PC-9 (cell line): ENCODE measurements at regions not wholly inside any gene's neighbourhood (a gene's known extent, or its start where the extent isn't known, plus 50 kb on each side); places are given as distances from the start of the nearest gene placed in this dataset.

ENCODE experiments used
- BruUV-seq: library from RNA; stranded (reverse); fragments of 400-500 nt; replicated peaks from 2 replicates; lab custom pipeline; 2021; lab: Mats Ljungman, UMichigan
- CTCF ChIA-PET: fragments of 300-600 bp; sonication (Branson Sonifier 250); formaldehyde crosslinking; loops from one replicate; lab custom pipeline; 2022; ENCODE audit warnings: antibody characterized with exemption; lab: Charles Lee
- POLR2A ChIA-PET: fragments of 300-600 bp; sonication (Branson Sonifier 250); formaldehyde crosslinking; loops from one replicate; lab custom pipeline; 2022; ENCODE audit warnings: antibody characterized with exemption; ENCODE audit not compliant: unreplicated experiment; lab: Charles Lee
- DNase-seq, 2 experiments: peaks; one replicate each; pipeline versions ENCODE4 v3.0.0 to v3.0.0-alpha.2; 2015 to 2022; ENCODE audit warnings: mixed read lengths in 1 of 2
- H2AFZ ChIP-seq: fragments of 200-600 bp; sonication (generic); 2 replicates; pipeline ENCODE4 v1.8.1; 2017; ENCODE audit warnings: antibody characterized with exemption
- H3F3A ChIP-seq: fragments of 200-600 bp; sonication (generic); 2 replicates; pipeline ENCODE4 v1.8.1; 2017; ENCODE audit warnings: antibody characterized with exemption, mild to moderate bottlenecking, low read depth; ENCODE audit not compliant: insufficient read depth
- H3K27ac ChIP-seq: fragments of 200-600 bp; sonication (generic); 2 replicates; pipeline ENCODE4 v1.6.1; 2016; ENCODE audit warnings: mixed run types
- H3K27me3 ChIP-seq: fragments of 200-600 bp; sonication (generic); 2 replicates; pipeline ENCODE4 v1.6.1; 2016; ENCODE audit warnings: low read depth, mixed run types; ENCODE audit not compliant: insufficient read depth
- H3K36me3 ChIP-seq: fragments of 200-600 bp; sonication (generic); 2 replicates; pipeline ENCODE4 v1.6.1; 2016; ENCODE audit warnings: low read depth, mixed run types
- H3K4me1 ChIP-seq: fragments of 200-600 bp; sonication (generic); replicated peaks from 2 replicates; pipeline ENCODE4 v1.6.1; 2016; ENCODE audit warnings: mixed run types; ENCODE audit not compliant: insufficient read depth
- H3K4me2 ChIP-seq: fragments of 200-600 bp; sonication (generic); 2 replicates; pipeline ENCODE4 v1.6.1; 2017; ENCODE audit warnings: mixed run types
- H3K4me3 ChIP-seq: fragments of 200-600 bp; sonication (generic); 2 replicates; pipeline ENCODE4 v1.6.1; 2016; ENCODE audit warnings: mixed run types
- H3K79me2 ChIP-seq: fragments of 200-600 bp; sonication (generic); 2 replicates; pipeline ENCODE4 v1.6.1; 2017; ENCODE audit warnings: low read depth, mixed run types
- H3K9me2 ChIP-seq: fragments of 200-600 bp; sonication (generic); 2 replicates; pipeline ENCODE4 v1.8.1; 2017; ENCODE audit warnings: mild to moderate bottlenecking; ENCODE audit not compliant: insufficient read depth
- H3K9me3 ChIP-seq: fragments of 200-600 bp; sonication (generic); 2 replicates; pipeline ENCODE4 v1.8.1; 2016; ENCODE audit warnings: low read depth; ENCODE audit not compliant: insufficient read depth
- H4K20me1 ChIP-seq: fragments of 200-600 bp; sonication (generic); 2 replicates; pipeline ENCODE4 v1.8.1; 2017; ENCODE audit not compliant: insufficient read depth
- CTCF ChIP-seq: fragments of 200-600 bp; sonication (generic); conservative IDR thresholded peaks from 2 replicates; pipeline ENCODE4 v1.6.1; 2017; ENCODE audit warnings: mixed run types, antibody characterized with exemption, mild to moderate bottlenecking, moderate library complexity
- EZH2 ChIP-seq: fragments of 200-600 bp; sonication (generic); IDR thresholded peaks from 2 replicates; pipeline ENCODE4 v1.8.0; 2017; ENCODE audit warnings: antibody characterized with exemption, low read depth
- intact Hi-C: fragments of 100-400 bp; cut with micrococcal nuclease; formaldehyde crosslinking; loops from one replicate; pipeline ENCODE4 v1.10.0; 2022; ENCODE audit not compliant: unreplicated experiment

GRCh38 chr6:165191461-165191860, 117.9 kb downstream of the C6orf118 start:
- intact Hi-C loops: no loop called here
- no TSS peak for BruUV-seq
- no peak overlapping the region for H3K27ac ChIP-seq

DNA sequence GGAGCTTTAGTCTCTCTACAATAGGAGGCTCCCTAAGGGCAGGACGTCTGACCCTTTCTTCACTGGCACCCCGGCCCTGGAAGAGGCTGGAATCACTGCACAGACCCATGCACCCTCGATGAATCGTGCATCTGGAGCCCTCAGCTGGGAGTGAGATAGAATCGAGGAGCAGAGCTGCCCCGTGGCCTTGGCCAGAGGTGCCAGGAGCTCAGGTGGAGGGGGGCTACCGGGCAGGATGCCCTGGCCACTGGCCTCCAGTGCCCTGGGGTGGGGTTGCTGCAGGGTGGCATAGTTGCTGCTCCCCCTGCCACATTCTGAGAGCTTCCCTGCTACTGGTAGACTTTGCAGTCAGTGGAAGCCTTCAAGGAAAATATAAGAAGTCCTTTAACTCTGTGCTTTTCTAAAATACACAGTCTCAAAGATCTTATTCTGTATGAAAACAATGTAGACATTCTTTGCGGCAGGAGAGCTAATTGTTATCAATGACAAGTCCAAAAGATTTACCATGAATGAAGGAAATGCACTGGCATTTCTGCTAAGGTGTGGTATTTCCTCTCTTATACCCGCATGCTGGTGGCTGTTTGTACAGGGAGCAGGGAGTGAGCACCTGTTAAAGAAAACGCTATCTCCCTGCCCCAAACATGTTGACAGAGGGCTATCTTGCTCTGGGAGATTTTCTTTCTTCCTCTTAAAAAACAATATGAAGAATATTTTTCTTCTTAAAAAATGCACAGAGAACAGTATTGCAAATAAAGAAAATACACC, 122.8 kb downstream of the C6orf118 start:
- TF ChIP-seq EZH2: no peak
- no peak for TF ChIP-seq CTCF
- Histone ChIP-seq H3K27me3 (no peaks in the 10 kb centered on the region), H3K4me3 (no peak overlapping the region), H3K9me3 (no peaks in the 10 kb centered on the region), H4K20me1 (no peaks in the 10 kb centered on the region), H3K9me2 (no peaks in the 10 kb centered on the region), H3K79me2 (no peaks in the 10 kb centered on the region), H3K27ac (no peak overlapping the region), H2AFZ (no peak overlapping the region), H3K4me1 (no peaks in the 10 kb centered on the region), H3K4me2 (no peak overlapping the region), H3F3A (no peaks in the 10 kb centered on the region), H3K36me3 (no peaks in the 10 kb centered on the region)
- intact Hi-C loops: no loop called here
- ChIA-PET POLR2A (no interaction called here), CTCF (no interaction called here)
- no peak for DNase-seq
- BruUV-seq: no TSS peak

More at GRCh38 chr6:165191461-165191860, 117.9 kb downstream of the C6orf118 start:
- H3K27me3 ChIP-seq: no peaks in the 10 kb centered on the region
- H4K20me1 ChIP-seq: no peaks in the 10 kb centered on the region
- H2AFZ ChIP-seq: no peak overlapping the region
- H3F3A ChIP-seq: no peaks in the 10 kb centered on the region
- no peaks in the 10 kb centered on the region for H3K36me3 ChIP-seq
- TF ChIP-seq CTCF (no peak), EZH2 (no peak)
- H3K4me1 ChIP-seq: no peaks in the 10 kb centered on the region
- CTCF ChIA-PET: no interaction called here
- H3K79me2 ChIP-seq: no peaks in the 10 kb centered on the region
- H3K9me2 ChIP-seq: no peaks in the 10 kb centered on the region
- no peaks in the 10 kb centered on the region for H3K9me3 ChIP-seq
- DNase-seq: no peak
- H3K4me3 ChIP-seq: no peak overlapping the region
- POLR2A ChIA-PET: no interaction called here
- H3K4me2 ChIP-seq: no peak overlapping the region

GRCh38 chr6:165186041-165186440, 123.4 kb downstream of the C6orf118 start:
- no peak overlapping the region for H2AFZ ChIP-seq
- no peaks in the 10 kb centered on the region for H4K20me1 ChIP-seq
- intact Hi-C loops: no loop called here
- no peaks in the 10 kb centered on the region for H3K9me2 ChIP-seq
- CTCF ChIA-PET: no interaction called here
- no peaks in the 10 kb centered on the region for H3K4me1 ChIP-seq
- TF ChIP-seq EZH2: no peak
- TF ChIP-seq CTCF: no peak
- H3F3A ChIP-seq: no peaks in the 10 kb centered on the region
- no peak for DNase-seq
- no peak overlapping the region for H3K4me2 ChIP-seq
- POLR2A ChIA-PET: no interaction called here
- no peaks in the 10 kb centered on the region for H3K27me3 ChIP-seq
- H3K36me3 ChIP-seq: no peaks in the 10 kb centered on the region
- H3K9me3 ChIP-seq: no peaks in the 10 kb centered on the region
- no peak overlapping the region for H3K27ac ChIP-seq
- H3K4me3 ChIP-seq: no peak overlapping the region
- H3K79me2 ChIP-seq: no peaks in the 10 kb centered on the region
- BruUV-seq: no TSS peak
